NCI-H774 (cell line): ENCODE measurements at regions not wholly inside any gene's neighbourhood (a gene's known extent, or its start where the extent isn't known, plus 50 kb on each side); places are given as distances from the start of the nearest gene placed in this dataset.
A peak's percentile ranks its signal among the peaks of the same experiment; 100 is the strongest.
"Not testable (repeated sequence)": the region's sequence is repeated elsewhere in the genome, so short reads cannot be mapped to it uniquely, and the experiment has no call there.

Experiments
- DNase-seq: peaks from one replicate; lab custom pipeline; 2025; lab: John Stamatoyannopoulos, UW

- DNase-seq: no peak
Measured at GRCh38 chr12:34606749-34607519, 584.6 kb downstream of the ALG10 start.

GRCh38 chr12:34607520-34608195 lies 585.4 kb downstream of the ALG10 start:
- DNase-seq: no peak

- DNase-seq: not testable (repeated sequence)
Measured at GRCh38 chr12:34613988-34614387, 591.7 kb downstream of the ALG10 start.

- DNase-seq: peak; percentile 4
Measured at GRCh38 chr12:34625116-34625515, 602.8 kb downstream of the ALG10 start.

GRCh38 chr12:34626363-34627157 lies 604.3 kb downstream of the ALG10 start:
- no peak for DNase-seq
